ENCODE measurements at regions not wholly inside any gene's neighbourhood (a gene's known extent, or its start where the extent isn't known, plus 50 kb on each side); places are given as distances from the start of the nearest gene placed in this dataset.
"Not testable (repeated sequence)": the region's sequence is repeated elsewhere in the genome, so short reads cannot be mapped to it uniquely, and the experiment has no call there.

DNA sequence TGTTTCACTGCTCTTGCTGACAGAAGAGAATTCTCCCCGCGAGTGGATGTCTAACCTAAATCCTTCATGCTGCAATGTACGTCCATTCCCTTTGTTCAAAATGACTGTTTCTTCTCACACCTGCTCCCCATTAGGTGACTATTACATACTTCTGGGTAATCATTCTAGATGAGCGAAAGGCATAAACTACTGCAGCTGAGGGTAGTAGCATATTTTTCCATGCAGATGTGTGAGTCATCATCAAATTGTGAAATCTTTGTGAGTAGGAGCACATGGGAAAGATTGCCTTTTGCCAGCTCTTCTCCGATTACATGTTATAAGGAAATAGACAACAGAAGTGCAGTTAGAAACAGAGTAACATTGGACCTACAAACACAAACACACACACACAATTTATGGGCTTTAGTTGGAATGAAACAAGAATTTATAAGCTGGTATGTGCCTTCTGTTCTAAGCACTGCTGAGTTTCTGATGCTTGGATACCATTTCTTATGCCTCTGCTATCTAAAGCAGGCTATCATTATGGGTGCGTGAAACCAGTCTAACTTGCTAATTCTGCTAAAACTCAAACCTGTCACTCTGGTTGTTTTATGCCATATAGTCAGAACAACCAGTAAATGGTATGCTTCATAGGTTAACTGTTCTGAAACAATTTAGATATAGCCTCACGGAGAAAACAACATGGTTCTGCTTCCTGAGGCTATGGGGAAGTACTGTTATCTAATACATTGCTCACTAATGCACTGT is 346.9 kb upstream of the PSMD7 start:
- DNase-seq, result no peak

DNA sequence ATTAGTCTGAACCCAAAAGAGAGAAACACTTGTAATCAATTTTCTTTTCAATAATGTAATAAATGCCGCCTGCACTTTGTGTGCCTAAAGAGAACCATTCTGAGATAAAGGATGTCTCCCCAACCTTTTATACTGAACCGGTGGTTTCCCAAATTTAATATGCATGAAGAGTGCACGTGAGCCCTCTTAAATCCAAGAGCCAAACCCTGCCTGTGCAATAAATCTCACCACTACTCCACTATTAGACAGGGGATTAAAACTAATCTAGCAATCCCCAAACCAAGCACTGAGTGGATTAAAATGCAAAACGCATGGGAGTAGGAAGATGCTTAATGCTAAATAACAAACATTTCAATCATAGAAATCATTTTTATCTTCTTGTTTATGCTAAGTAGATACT is 351.0 kb upstream of the PSMD7 start:
- DNase-seq, result no peak

DNA sequence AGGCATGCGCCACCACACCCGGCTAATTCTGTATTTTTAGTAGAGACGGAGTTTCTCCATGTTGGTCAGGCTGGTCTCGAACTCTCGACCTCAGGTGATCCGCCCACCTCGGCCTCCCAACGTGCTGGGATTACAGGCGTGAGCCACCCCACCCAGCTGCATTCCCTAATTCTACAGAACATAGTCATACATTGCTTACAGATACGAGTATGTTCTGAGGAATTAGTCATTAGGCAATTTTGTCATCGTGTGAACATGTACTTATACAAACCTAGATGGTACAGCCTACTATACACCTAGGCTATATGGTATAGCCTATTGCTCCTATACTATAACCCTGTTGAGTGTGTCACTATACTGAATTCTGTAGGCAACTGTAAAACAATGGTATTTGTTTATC is 353.4 kb upstream of the PSMD7 start:
- DNase-seq, result not testable (repeated sequence)

DNA sequence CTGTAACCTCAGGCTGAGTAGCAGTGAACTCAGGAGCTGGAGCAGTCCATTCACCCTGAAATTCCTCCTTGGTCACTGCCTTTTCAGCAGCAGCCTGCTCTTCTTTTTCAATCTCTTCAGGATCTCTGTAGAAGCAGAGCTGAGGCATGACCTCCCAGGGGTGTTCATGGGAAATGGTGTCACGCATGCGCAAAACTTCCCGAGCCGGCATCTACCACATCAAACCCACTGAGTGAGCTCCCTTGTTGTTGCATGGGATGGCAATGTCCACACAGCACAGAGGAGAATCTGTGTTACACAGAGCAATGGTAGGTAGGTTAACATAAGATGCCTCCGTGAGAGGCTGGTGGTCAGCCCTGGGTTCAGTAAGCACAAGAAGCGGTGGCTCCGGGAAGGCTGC is 355.8 kb upstream of the PSMD7 start:
- not testable (repeated sequence) for DNase-seq

DNA sequence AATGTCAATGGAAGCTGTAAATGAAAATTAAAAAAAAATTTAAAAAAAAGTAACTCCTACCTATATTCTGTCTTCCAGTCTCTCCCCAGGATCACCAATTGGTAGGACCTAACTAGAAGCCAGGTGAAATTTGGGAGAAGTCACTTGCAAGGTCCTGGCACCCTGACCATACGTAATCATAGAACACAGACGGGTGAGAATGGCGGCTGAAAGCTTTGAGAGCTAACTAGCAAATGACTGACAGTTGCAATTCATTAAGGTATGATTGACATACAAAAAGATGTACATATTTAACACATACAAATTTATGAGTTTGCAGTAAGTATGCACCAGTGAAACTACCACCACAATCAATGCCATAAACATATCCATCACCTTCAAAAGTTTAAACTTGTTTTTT is 372.7 kb upstream of the PSMD7 start:
- no peak for DNase-seq

DNA sequence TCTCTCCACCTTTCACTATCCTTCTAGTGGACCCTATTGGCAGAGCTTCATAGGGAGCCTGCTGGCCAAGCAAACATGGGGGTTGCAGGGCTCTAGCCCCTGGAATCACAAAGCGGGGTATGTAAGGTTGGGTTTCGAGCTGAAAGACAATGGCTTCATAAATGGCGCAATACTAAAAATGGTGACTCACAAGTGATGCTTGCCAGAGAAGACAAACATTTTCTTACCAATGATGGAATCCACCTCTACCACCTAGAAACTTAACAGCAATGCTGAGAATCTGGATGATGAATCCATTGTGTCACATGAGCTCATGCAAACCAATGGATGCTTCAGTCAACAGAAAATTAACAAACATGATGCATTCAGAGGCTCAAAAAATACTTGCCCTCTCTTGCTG is 375.3 kb upstream of the PSMD7 start:
- DNase-seq, result no peak

DNA sequence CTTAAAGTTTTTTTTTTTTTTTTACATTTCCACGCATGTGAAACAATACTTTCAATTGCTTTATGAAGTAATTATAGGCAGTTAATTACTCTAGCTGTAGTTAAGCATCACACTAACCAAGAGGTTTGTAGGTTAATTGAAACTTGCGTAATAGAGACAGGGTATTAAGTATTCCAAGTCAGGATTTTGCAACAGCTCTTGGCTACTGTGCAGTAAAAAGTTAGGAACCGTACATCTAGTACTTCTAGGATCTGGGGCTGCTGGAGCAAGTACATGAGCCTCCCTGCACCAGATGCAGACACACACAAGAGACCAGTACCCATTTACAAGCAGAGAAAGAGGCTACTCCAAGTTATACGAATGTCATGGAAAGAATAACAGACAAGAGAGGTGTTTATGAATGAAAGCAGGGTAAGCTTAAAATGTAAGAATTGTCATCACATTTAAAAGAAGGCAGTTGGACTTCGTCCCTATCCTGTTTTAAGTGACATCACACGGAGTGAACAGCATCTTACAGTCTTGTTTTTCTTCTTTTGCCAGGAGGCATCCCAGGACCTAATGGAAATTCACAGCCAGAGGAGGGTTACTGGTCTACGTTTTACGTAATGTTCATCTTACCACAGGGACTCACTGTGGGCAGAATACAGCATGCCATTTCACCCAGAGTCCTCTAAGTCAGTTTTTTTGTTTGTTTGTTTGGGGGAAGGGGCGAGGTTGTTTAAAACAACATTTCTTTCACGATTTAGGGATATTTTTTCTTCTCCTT is 379.6 kb upstream of the PSMD7 start:
- DNase-seq, result no peak

DNA sequence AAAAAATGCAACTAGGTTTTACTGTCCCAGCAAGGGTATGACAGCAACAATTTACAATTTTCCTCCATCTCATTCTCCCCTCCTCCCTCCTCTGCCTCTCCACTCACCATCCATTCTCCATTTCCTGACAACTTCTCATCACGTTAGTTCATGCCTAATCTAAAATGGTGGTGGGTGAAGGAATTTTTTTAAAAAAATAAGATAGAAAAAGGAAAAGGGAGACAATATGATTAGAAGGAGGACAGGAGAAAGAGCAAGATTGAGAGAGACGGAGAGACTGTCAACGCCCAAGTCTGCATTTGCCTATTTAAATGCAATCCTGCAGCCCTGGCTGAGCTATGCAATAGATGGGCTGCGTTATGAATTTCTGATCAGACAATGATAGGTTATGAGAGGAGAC is 380.7 kb upstream of the PSMD7 start:
- DNase-seq, result no peak

DNA sequence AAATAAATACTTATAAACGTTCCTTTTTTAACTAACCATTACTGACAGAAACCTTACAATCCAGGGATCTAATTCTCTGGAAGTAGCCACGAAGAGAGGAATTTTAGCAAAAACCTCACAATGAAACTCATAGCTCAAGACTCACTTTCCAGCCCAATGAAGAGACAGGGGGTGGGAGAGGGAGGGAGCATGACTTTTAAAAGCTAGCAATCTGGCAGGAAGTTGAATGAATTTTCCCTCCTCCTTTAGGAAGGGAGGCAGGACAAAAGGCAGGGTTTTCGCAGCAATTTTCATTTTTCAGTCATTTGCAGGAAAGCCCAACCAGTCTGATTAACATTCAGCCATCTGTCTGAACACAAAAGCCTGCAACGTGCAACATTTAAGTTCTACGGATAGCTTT is 381.5 kb upstream of the PSMD7 start:
- DNase-seq, result no peak

DNA sequence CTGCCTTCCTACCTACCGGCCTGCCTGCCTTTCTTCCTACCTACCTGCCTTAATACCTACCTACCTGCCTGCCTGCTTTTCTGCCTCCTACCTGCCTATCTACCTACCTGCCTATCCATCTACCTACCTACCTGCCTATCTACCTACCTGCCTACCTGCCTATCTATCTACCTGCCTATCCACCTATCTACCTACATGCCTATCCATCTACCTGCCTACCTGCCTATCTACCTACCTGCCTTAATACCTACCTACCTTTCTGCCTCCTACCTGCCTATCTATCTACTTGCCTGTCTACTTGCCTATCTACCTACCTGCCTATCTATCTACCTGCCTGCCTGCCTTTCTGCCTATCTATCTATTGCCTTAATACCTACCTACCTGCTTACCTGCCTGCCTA is 383.8 kb upstream of the PSMD7 start:
- no peak for DNase-seq

DNA sequence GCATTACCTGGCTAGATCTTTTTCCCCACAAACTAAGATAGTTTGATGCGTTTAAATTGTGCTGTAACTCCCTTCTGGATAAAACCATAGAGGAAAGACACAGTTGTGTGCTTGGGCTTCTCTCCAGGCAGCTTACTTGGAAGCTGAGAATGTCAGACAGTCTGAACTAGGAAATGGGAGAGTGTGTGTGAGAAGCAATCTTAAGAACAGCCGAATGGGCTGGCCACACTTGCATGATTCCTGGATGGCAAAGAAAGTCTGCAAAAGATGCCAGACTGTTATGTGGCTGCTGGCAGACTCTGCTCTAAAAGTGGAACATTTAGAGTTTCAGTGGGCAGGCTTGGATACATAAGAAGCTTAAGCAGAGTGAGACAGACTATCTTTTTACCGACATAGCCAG is 384.3 kb upstream of the PSMD7 start:
- DNase-seq, result peak; percentile 64

DNA sequence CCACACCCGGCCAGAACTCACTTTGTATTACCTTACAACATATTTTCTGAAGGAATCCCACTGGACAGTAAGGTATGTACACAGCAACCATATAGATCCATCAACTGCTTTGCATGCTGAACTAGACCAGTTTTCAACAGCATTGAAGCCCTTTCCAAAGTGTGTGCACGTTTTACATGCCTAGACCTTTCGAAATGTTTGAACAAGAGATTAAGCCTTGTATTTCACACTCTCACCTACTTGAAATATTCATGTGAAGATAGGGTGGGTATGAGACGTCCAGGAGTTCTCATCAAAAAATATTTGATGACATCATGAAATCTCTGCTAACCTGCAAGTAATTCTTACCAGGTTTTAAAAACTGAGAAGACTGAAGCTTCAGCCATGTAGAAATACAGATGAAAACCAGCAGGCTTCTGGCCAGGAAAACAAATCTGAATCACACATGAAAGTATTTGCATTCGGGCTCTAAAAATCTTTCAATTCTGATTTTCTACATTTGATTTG is 387.0 kb upstream of the PSMD7 start:
- no peak for DNase-seq

DNA sequence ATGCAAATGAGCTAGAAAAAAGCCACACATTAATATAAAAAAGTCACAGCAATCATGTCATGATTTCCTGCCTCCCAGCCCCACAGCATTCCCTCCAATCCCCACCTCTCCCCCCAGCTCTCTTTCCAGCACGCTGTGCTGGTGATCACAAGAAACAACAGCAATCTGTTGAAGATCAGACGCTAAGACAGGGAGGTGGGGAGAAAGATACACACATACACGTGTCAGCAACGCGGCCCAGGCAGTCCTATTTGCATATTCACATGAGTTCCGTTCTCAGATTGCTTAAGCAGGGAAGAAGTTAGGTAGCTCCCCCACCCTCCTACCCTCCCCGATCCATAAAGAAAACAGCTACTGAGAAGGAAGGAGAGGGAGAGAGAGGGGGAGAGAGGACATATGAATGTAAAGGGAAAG is 405.5 kb upstream of the PSMD7 start:
- DNase-seq, result peak; percentile 56

DNA sequence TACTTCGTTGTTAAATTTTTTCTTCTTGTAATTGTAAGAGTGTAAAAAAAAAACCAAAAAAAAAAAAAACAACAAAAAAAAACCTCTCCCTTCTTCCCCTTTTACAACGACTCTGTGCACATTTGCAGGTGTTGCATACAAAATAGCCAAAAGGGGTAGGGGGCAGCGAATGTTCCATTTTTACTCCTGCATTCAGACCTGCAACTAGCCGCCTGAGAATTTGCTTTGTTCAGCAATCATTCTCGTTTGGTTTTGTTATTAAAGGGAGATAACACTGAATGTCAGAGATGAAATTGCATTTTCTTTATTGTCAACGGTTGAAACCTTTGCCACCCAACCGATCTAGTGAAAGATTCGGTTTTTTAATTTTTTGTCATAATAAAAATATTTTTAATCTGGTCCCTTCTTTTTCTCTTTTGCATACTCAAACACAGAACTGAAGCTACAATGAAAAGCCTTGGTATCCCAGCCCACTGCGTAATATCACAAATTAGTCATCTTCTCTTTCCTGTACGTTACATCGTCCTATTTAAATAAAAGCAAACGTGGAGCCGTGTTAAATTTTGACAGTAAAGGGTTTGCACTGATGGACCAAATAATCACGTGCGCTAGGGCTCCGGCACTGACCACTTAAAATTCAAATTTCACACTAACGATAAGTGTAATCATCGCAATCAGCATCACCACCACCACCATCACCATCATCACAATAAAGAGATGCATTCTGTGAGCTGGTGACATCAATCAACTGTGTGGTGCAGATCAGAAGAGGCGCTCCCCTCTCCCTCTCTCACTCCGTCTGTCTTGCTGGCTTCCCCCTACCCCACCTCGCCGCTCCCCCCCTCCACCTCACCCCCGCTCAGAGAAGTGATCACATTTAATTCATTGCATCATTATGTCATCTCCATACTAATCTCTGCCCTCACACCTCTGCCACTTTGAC is 406.2 kb upstream of the PSMD7 start:
- DNase-seq, result no peak

DNA sequence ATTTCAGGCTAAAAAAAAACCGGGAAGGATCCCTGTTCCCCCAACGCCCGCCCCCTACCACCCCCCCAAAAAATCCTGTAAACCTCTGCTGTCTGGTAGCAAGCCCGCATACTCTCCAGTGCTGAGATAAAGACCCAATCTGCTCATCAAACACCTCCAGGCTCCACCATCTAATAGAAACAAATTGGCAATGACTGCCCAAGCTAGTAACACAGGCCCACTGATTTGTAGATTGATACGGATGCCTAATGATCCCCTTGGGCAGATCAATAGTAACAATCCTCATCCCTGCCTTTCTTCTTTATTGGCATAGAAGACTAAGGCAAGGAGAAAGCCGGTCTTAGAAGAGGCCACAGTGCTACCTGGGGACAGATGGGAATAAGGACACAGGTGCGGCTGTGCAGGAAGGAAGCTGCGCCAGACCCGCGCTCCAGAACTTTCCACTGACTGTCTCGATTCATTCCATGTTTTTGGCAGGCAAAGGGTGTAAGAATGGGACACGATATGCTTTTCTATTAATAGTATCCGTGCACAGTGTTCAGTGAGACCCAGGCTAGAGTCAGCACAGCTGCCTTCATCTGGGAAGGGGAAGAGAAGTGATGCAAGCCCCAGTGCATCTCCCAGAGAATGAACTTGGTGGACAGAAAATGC is 407.6 kb upstream of the PSMD7 start:
- peak; percentile 53 for DNase-seq

DNA sequence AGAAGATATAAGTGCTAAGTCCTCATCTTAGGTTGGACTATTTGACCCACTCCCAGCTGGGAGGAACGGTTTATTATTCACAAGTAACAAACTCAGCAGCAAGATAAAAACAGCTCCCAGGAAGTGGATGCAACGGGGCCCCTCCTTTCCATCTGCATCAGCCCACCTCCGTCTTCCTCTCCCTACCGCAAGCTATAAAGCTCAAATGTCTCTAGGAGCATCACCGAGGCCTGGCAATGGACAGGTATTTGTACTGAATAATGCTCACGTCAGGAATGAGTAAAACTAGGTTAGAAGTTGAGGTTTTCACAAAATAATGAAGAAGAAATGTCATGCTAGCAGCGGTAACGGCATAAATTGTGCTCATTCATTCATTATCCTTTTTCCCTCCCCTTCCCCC is 408.7 kb upstream of the PSMD7 start:
- DNase-seq, result no peak

DNA sequence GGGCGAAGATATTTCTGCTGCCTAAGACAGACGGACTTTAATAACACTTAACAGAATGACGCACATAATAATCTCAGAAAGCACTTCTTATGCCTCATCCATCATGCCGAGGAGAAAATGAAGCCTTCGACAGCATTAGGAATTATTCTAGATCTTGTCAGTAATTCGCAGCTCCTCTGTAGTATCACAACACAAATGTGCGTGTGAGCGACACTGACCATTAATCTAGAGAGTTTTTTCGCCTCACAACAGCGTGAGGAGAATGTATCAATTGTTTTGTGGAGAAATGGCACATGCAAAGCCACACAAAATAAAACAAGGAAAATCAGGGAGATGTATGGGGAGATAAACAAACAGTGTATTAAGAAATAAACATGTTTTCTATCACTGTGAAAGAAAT is 410.2 kb upstream of the PSMD7 start:
- DNase-seq, result no peak

DNA sequence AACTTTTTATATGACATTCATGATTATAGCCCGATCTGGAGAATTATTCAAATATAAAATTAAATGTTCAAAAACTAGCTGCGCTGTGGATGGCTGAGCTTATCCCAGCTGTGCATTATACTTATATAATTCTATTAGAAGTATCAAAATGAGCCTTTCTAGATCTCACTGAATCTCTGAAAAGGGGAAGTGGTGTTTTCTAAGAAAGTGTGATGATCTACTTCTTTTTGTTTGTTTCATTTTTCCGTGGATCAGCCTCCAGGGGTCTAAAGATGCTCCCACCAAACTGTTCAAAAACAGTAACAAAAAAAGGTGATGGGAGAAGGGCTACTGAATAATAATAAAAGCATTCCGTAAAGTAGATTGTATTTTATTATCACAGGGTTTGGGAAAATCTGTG is 411.3 kb upstream of the PSMD7 start:
- DNase-seq, result no peak

DNA sequence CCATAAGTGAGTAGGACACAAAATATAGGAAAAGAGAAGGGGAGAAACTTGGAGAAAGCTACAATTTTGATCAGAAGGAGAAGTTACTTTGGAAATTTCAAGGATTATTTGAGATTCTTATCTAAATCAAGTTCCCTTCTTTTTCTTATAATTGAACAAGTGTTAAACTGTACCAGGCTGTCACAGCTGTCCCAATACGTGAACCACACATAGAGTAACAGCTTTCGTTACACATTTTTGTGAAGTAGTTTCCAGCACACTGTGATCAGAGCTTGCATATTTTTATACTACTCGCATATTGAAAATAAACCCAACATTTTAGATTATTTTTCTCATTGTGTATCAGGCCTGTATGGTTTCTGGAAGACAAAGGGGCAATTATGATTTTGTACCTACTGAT is 412.8 kb upstream of the PSMD7 start:
- no peak for DNase-seq

DNA sequence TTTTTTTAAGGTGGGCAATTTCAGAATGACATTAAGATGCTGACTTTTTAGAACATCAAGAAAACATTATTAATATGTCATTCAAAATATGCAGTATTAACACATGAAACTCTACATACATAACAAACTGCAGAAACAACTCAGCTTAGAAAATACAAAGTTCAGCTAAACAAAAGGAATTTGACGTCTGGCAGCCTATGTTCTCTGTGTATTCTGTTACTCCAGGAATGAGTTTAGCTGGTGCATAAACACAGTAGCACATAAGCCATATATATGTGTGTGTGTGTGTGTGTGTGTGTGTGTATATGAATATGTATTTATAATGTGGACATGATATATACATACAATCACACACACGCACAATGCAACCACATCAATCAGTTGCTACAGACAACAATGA is 413.5 kb upstream of the PSMD7 start:
- no peak for DNase-seq

DNA sequence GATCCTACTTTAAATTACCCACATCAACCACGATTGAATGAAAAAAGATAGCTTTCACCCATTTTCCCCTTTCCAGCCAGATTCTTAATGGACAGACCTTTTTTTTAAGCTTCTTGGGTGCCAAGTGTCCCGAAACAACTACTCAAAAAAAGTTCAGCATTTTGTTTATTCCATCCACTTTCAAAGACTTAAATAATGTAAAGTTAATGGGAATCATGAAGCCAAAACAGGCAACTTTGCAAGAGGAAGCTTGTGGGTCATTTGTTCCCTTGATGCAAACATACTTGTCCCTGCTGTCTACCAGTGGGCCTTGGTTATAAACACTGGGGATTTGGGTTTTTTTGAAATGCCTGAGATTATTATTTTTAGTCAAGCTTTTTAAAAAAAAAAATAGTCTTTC is 414.0 kb upstream of the PSMD7 start:
- DNase-seq, result no peak

DNA sequence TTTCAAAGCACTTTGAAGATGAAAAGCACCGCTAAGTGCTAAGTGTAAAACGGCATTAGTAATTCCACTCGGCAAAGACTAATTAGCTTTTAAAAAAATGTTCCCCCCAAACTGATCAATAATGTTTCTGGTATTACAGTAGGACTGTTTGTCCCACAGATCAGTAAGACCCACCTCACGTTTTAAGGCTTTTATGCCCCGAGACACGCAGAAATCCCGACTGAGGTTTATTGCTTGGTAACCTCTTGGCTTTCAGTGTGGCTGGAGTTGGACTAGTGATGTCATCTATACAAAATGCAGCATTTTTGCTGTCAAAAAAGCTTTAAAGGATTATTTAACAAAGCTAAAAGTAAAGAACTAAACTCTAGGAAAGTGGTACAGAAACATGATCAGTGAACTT is 414.6 kb upstream of the PSMD7 start:
- no peak for DNase-seq

DNA sequence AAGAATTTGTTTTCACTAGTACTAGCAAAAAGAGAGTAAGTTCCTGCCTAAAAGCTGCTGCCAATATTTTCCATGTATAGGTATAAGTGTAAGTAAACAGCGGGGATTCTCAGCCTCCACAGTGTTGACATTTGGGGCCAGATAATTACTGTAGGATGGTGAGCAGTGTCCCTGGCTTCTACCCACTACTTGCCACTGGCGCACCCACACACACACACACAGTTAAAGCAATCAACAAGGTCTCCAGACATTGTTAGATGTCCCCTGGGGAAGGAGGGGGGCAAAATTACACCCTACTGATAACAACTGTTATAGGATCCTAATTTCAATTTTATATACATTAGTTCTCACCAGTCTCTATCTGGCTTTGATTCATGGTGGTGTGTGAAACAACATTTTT is 417.0 kb upstream of the PSMD7 start:
- DNase-seq, result no peak

Measured in right forelimb (tissue), 1 donor.